ENCODE measurements at regions not wholly inside any gene's neighbourhood (a gene's known extent, or its start where the extent isn't known, plus 50 kb on each side); places are given as distances from the start of the nearest gene placed in this dataset.

GRCh38 chr5:116666901-116667300 lies 92.3 kb upstream of the SEMA6A start:
- no peak for DNase-seq (ENCODE audit: low read depth)
- no peak overlapping the region for H3K4me3 ChIP-seq (ENCODE audit: low read depth, low read length)
- TF ChIP-seq CTCF (IDR thresholded peaks at IDR 0.05; ENCODE audit: insufficient read depth, low read depth, low read length): no peak

- DNase-seq (ENCODE audit: low read depth): no peak
- H3K4me3 ChIP-seq (ENCODE audit: low read depth, low read length): no peak overlapping the region
- no peak for TF ChIP-seq CTCF (IDR thresholded peaks at IDR 0.05; ENCODE audit: insufficient read depth, low read depth, low read length)
These were observed 90.4 kb upstream of the SEMA6A start for GRCh38 chr5:116664988-116665387.

GRCh38 chr5:116663081-116663480 lies 88.5 kb upstream of the SEMA6A start:
- DNase-seq (ENCODE audit: low read depth): no peak
- no peak for TF ChIP-seq CTCF (IDR thresholded peaks at IDR 0.05; ENCODE audit: insufficient read depth, low read depth, low read length)

GRCh38 chr5:116661419-116661818 lies 86.8 kb upstream of the SEMA6A start:
- DNase-seq (ENCODE audit: low read depth): no peak
- no peak for TF ChIP-seq CTCF (IDR thresholded peaks at IDR 0.05; ENCODE audit: insufficient read depth, low read depth, low read length)

More at GRCh38 chr5:116663081-116663480, 88.5 kb upstream of the SEMA6A start:
- H3K4me3 ChIP-seq (ENCODE audit: low read depth, low read length): no peak overlapping the region

GRCh38 chr5:116660929-116661328 lies 86.3 kb upstream of the SEMA6A start:
- DNase-seq (ENCODE audit: low read depth): no peak
- H3K4me3 ChIP-seq (ENCODE audit: low read depth, low read length): no peak overlapping the region
- TF ChIP-seq CTCF (IDR thresholded peaks at IDR 0.05; ENCODE audit: insufficient read depth, low read depth, low read length): no peak

More at GRCh38 chr5:116661419-116661818, 86.8 kb upstream of the SEMA6A start:
- H3K4me3 ChIP-seq (ENCODE audit: low read depth, low read length): no peak overlapping the region

GRCh38 chr5:116658830-116659229 lies 84.2 kb upstream of the SEMA6A start:
- DNase-seq (ENCODE audit: low read depth): no peak
- no peak overlapping the region for H3K4me3 ChIP-seq (ENCODE audit: low read depth, low read length)
- no peak for TF ChIP-seq CTCF (IDR thresholded peaks at IDR 0.05; ENCODE audit: insufficient read depth, low read depth, low read length)

GRCh38 chr5:116658141-116658540 lies 83.5 kb upstream of the SEMA6A start:
- no peak overlapping the region for H3K4me3 ChIP-seq (ENCODE audit: low read depth, low read length)
- no peak for DNase-seq (ENCODE audit: low read depth)
- no peak for TF ChIP-seq CTCF (IDR thresholded peaks at IDR 0.05; ENCODE audit: insufficient read depth, low read depth, low read length)
